SU-DHL-6 (cell line): ENCODE measurements at regions not wholly inside any gene's neighbourhood (a gene's known extent, or its start where the extent isn't known, plus 50 kb on each side); places are given as distances from the start of the nearest gene placed in this dataset.

Source experiments
- CTCF ChIP-seq: fragments of 200-600 bp; sonication (generic); IDR thresholded peaks from one replicate; pipeline ENCODE4 v1.5.1; 2017; ENCODE audit warnings: antibody characterized with exemption, mild to moderate bottlenecking, low read length, moderate library complexity; ENCODE audit not compliant: insufficient read depth, poor library complexity, severe bottlenecking
- EZH2phosphoT487 ChIP-seq: fragments of 200-600 bp; sonication (generic), shearing (Covaris generic); conservative IDR thresholded peaks from 2 replicates; pipeline ENCODE4 v1.6.1; 2018; ENCODE audit warnings: mild to moderate bottlenecking, antibody characterized with exemption, low read length, moderate library complexity, mixed read lengths

- TF ChIP-seq CTCF = no peak
- TF ChIP-seq EZH2phosphoT487 = no peak
These were observed 1406.0 kb upstream of the CDH8 start for GRCh38 chr16:63442246-63442645.
